ENCODE measurements at regions not wholly inside any gene's neighbourhood (a gene's known extent, or its start where the extent isn't known, plus 50 kb on each side); places are given as distances from the start of the nearest gene placed in this dataset.

- intact Hi-C loops (cut with micrococcal nuclease): no loop called here
- ChIA-PET CTCF (no interaction called here), RAD21 (ENCODE audit: low non-redundant PET in 1 of 2, low total read pairs in 2 of 2, uncharacterized antibody in 2 of 2, unreplicated experiment in 2 of 2) (no interaction called here), POLR2A (no interaction called here)
- H3K27ac ChIP-seq (ENCODE audit: low read depth, low read length): no peak overlapping the region
- H3K9ac ChIP-seq (ENCODE audit: low read length): no peak overlapping the region
- no peak overlapping the region for H3K4me2 ChIP-seq (ENCODE audit: low read length)
- H4K20me1 ChIP-seq (ENCODE audit: insufficient read depth): no peaks in the 10 kb centered on the region
- BruUV-seq (replicated peaks): no TSS peak
- H3K36me3 ChIP-seq (ENCODE audit: control insufficient read depth in 1 of 2, insufficient read depth in 2 of 2, low read length in 2 of 2): no peaks in the 10 kb centered on the region
- ATAC-seq (no peak), DNase-seq (ENCODE audit: low read depth, low spot score) (no peak)
- H3K27me3 ChIP-seq (ENCODE audit: insufficient read depth, low read length): peaks cover 15% of the 10 kb centered on the region
- H3K4me3 ChIP-seq (replicated peaks in 1 of 2; ENCODE audit: low read depth in 1 of 2, low read length in 2 of 2): no peak overlapping the region
- no peaks in the 10 kb centered on the region for H3K79me2 ChIP-seq (ENCODE audit: insufficient read depth, low read length)
- H3K4me1 ChIP-seq (ENCODE audit: control insufficient read depth in 1 of 2, insufficient read depth in 2 of 2, low read length in 2 of 2): no peaks in the 10 kb centered on the region
- no peak overlapping the region for H2AFZ ChIP-seq (ENCODE audit: low read depth, low read length, poor library complexity, severe bottlenecking)
- no peaks in the 10 kb centered on the region for H3K9me2 ChIP-seq (ENCODE audit: insufficient read depth)
- H3K9me3 ChIP-seq (ENCODE audit: control insufficient read depth in 1 of 2, insufficient read depth in 1 of 2, low read depth in 1 of 2, low read length in 2 of 2): no peaks in the 10 kb centered on the region
- TF ChIP-seq YY1 (IDR thresholded peaks at IDR 0.05; ENCODE audit: extremely low read depth, insufficient replicate concordance, low read depth, low read length) (no peak), SRF (IDR thresholded peaks at IDR 0.05; ENCODE audit: low read depth) (no peak), SIN3A (IDR thresholded peaks at IDR 0.05; ENCODE audit: low read depth) (no peak), SP1 (IDR thresholded peaks at IDR 0.05; ENCODE audit: low read depth) (no peak), TCF7L2 (IDR thresholded peaks at IDR 0.05; ENCODE audit: borderline replicate concordance, extremely low read depth, insufficient read depth, insufficient read length) (no peak), FOSL1 (IDR thresholded peaks at IDR 0.05; ENCODE audit: low read depth) (no peak), CBX3 (IDR thresholded peaks at IDR 0.05; ENCODE audit: low read depth) (no peak), MAX (IDR thresholded peaks at IDR 0.05) (no peak), EZH2phosphoT487 (IDR thresholded peaks at IDR 0.05; ENCODE audit: borderline replicate concordance) (no peak), EGR1 (IDR thresholded peaks at IDR 0.05; ENCODE audit: low read depth) (no peak), ZBTB33 (IDR thresholded peaks at IDR 0.05; ENCODE audit: extremely low read depth, insufficient replicate concordance, low read length) (no peak), EZH2 (IDR thresholded peaks at IDR 0.05) (no peak)
- TF ChIP-seq, protein P1, sequence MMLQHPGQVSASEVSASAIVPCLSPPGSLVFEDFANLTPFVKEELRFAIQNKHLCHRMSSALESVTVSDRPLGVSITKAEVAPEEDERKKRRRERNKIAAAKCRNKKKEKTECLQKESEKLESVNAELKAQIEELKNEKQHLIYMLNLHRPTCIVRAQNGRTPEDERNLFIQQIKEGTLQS (IDR thresholded peaks at IDR 0.05): no peak
- TF ChIP-seq, protein P2, sequence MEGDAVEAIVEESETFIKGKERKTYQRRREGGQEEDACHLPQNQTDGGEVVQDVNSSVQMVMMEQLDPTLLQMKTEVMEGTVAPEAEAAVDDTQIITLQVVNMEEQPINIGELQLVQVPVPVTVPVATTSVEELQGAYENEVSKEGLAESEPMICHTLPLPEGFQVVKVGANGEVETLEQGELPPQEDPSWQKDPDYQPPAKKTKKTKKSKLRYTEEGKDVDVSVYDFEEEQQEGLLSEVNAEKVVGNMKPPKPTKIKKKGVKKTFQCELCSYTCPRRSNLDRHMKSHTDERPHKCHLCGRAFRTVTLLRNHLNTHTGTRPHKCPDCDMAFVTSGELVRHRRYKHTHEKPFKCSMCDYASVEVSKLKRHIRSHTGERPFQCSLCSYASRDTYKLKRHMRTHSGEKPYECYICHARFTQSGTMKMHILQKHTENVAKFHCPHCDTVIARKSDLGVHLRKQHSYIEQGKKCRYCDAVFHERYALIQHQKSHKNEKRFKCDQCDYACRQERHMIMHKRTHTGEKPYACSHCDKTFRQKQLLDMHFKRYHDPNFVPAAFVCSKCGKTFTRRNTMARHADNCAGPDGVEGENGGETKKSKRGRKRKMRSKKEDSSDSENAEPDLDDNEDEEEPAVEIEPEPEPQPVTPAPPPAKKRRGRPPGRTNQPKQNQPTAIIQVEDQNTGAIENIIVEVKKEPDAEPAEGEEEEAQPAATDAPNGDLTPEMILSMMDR (IDR thresholded peaks at IDR 0.05 in 2 of 3, conservative IDR thresholded peaks at IDR 0.05 in 1 of 3; ENCODE audit: borderline replicate concordance in 1 of 3, insufficient read depth in 1 of 3, low read depth in 2 of 3, low read length in 2 of 3): no peak
Observed at GRCh38 chr15:93247466-93248121, 158.6 kb upstream of the RGMA start.
